GM18505 (cell line): ENCODE measurements at regions not wholly inside any gene's neighbourhood (a gene's known extent, or its start where the extent isn't known, plus 50 kb on each side); places are given as distances from the start of the nearest gene placed in this dataset.
"Not testable (repeated sequence)": the region's sequence is repeated elsewhere in the genome, so short reads cannot be mapped to it uniquely, and the experiment has no call there.

ENCODE experiments used
- ATAC-seq: cut with Tn5 transposase; IDR thresholded peaks from one replicate; pipeline ENCODE4 v1.9.1; 2021; ENCODE audit not compliant: unreplicated experiment
- POLR2A ChIP-seq: IDR thresholded peaks from 4 replicates; pipeline ENCODE4 v1.6.1; 2011; ENCODE audit warnings: borderline replicate concordance; ENCODE audit not compliant: insufficient read depth, insufficient read length; ENCODE audit errors: extremely low read depth

- no peak for ATAC-seq
- no peak for TF ChIP-seq POLR2A
Observed at GRCh38 chr9:86614871-86615849, 260.9 kb upstream of the TUT7 start.

DNA sequence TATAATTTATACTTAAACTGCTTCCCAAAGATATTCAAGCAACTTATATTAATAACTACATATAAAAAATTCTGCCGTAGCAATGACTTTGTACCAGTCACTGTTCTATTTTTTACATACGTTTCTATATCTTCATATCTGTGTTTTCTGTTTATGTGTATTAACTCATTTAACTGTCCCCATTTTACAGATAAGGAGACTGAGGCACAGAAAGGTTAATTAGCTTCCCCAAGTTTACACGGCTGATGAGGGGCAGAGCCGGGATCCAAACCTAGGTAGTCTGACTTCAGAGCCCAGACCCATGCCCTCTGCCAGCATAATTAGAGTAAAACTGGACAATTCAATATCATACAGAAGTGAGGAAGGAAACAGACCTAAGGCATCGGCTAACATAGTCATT is 259.7 kb upstream of the TUT7 start:
- no peak for TF ChIP-seq POLR2A
- ATAC-seq, result no peak

GRCh38 chr9:86611534-86611933 is 257.3 kb upstream of the TUT7 start:
- not testable (repeated sequence) for ATAC-seq

- no peak for TF ChIP-seq POLR2A
- ATAC-seq, result no peak
Observed at GRCh38 chr9:86605303-86605702, 251.1 kb upstream of the TUT7 start.

- ATAC-seq, result no peak
- TF ChIP-seq POLR2A, result no peak
Observed at GRCh38 chr9:86604741-86605140, 250.5 kb upstream of the TUT7 start.

GRCh38 chr9:86602715-86603114 is 248.5 kb upstream of the TUT7 start:
- no peak for TF ChIP-seq POLR2A
- no peak for ATAC-seq

DNA sequence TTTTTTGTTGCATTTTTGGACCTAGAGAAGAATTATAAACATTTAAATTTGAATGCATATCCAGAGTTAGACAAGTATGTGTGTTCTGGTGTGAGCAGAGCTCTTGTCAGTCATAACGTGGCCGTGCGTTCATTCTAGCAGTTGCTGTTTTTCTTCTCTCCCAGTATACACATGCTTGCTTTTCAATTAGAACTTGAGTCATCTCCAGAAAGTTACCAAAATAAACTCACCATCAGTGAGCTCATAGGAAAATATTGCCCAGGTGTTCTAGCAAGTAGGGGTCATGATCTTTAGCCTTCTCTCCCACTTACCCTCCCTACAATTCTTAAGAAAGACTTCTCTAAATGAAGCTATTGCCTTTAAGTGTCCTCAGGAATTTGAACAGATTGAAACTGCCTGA is 247.5 kb upstream of the TUT7 start:
- TF ChIP-seq POLR2A, result no peak
- ATAC-seq, result no peak

DNA sequence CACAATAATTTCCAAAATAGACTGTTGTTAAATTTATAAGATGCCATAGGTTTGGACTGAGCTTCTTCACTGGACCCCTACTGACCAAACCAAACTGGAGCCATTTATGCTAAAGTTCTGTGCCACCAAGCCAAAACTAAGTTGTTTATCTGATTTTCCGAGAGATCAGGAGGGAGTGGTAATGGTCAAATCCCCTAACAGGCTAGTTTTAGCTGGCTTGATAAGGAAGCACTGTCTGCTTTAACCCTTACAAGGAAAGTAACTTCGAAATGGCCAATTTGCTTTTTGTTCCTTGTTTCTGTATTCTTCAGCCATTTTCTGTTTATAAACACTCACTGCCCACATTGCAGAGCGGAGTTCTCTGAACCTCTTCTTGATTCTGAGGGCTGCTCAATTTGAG is 246.8 kb upstream of the TUT7 start:
- TF ChIP-seq POLR2A, result no peak
- ATAC-seq, result no peak

GRCh38 chr9:86600291-86600690 is 246.1 kb upstream of the TUT7 start:
- ATAC-seq, result no peak
- no peak for TF ChIP-seq POLR2A

- no peak for ATAC-seq
- TF ChIP-seq POLR2A, result no peak
Observed at GRCh38 chr9:86599561-86599960, 245.4 kb upstream of the TUT7 start.

DNA sequence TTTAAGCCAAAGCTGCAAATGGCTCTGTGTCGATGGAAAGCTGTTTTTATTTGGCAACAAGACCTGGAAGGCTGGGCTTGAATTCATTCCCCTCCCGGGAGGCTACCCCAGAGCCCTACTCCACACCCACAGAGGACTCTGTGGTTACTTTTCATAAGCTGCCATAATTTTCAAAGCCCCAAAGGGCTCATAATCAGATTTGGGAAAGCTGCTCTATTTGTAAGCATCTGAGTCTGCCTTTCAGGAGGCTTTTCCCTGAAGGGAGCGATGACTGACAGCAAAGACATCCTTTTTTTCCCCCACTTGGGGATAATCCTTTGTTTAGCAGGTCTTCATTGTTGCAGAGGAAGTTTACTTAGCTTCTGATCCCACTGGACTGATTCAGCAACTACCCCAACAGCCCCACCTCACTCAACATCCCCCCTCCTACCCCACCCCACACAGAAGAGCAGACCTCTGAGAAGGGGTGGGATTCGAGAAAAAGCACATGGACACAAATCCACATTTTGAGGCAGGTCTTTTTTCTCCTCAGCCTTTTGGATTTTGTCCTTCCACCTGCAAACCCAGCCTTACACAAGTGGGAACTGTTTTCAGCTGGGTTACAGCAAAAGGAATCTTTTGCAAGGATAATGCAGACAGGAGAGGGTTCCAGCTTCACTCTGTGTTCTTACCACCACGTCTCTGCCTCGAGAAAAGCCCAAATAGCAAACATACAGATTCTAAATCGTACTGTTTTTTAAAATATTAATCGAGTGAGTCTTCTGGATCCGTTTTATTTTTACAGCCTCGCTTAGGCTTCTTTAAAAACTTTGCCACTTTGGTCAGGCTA is 244.4 kb upstream of the TUT7 start:
- no peak for TF ChIP-seq POLR2A
- no peak for ATAC-seq

DNA sequence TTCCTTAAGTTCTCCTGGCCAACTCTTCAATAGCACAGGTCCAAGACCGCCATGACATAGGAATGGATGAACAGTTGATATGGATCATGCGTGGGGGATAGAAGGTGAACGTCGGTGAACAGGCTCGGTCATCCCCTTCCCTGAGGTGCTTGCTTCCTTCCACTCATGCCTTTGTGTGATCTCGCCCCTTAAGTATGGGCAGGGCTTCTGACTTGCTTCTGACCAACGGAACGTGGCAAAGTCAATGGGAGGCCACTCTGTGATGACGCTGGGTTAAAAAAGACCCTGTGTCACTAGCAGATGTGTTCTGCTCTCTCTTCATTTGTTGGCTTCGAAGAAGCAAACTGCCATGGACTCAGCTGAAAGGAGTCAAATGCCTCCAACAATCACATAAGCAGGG is 240.5 kb upstream of the TUT7 start:
- ATAC-seq, result no peak
- no peak for TF ChIP-seq POLR2A

GRCh38 chr9:86591472-86591871 is 237.3 kb upstream of the TUT7 start:
- no peak for TF ChIP-seq POLR2A
- ATAC-seq, result no peak

- TF ChIP-seq POLR2A, result no peak
- ATAC-seq, result no peak
Observed at GRCh38 chr9:86589730-86590129, 235.5 kb upstream of the TUT7 start.
